ENCODE measurements at regions not wholly inside any gene's neighbourhood (a gene's known extent, or its start where the extent isn't known, plus 50 kb on each side); places are given as distances from the start of the nearest gene placed in this dataset.

GRCh38 chr15:61644550-61644949 lies 415.4 kb upstream of the RORA start:
- H3K4me3 ChIP-seq (ENCODE audit: low read length) = no peak overlapping the region
- H3K36me3 ChIP-seq (ENCODE audit: insufficient read depth, low read length) = no peaks in the 10 kb centered on the region
- H2AFZ ChIP-seq (ENCODE audit: low read depth, low read length) = no peak overlapping the region
- H3K9me3 ChIP-seq (ENCODE audit: low read length) = no peaks in the 10 kb centered on the region
- H3K4me2 ChIP-seq (ENCODE audit: low read length) = no peak overlapping the region
- H3K79me2 ChIP-seq (replicated peaks; ENCODE audit: insufficient read depth, low read length) = no peaks in the 10 kb centered on the region
- no peaks in the 10 kb centered on the region for H3K27me3 ChIP-seq (ENCODE audit: insufficient read depth, low read depth, low read length)
- H3K27ac ChIP-seq (ENCODE audit: low read length) = no peak overlapping the region
- H3F3A ChIP-seq (ENCODE audit: insufficient read depth, low read length, poor library complexity, severe bottlenecking) = no peaks in the 10 kb centered on the region
- H3K9me2 ChIP-seq (ENCODE audit: insufficient read depth, low read length) = no peaks in the 10 kb centered on the region
- no peak overlapping the region for H3K9ac ChIP-seq (ENCODE audit: low read length)
- TF ChIP-seq, protein P1, sequence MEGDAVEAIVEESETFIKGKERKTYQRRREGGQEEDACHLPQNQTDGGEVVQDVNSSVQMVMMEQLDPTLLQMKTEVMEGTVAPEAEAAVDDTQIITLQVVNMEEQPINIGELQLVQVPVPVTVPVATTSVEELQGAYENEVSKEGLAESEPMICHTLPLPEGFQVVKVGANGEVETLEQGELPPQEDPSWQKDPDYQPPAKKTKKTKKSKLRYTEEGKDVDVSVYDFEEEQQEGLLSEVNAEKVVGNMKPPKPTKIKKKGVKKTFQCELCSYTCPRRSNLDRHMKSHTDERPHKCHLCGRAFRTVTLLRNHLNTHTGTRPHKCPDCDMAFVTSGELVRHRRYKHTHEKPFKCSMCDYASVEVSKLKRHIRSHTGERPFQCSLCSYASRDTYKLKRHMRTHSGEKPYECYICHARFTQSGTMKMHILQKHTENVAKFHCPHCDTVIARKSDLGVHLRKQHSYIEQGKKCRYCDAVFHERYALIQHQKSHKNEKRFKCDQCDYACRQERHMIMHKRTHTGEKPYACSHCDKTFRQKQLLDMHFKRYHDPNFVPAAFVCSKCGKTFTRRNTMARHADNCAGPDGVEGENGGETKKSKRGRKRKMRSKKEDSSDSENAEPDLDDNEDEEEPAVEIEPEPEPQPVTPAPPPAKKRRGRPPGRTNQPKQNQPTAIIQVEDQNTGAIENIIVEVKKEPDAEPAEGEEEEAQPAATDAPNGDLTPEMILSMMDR (IDR thresholded peaks at IDR 0.05; ENCODE audit: poor library complexity, severe bottlenecking) = no peak
- TF ChIP-seq POLR2AphosphoS5 (IDR thresholded peaks at IDR 0.05) (no peak), TAF1 (IDR thresholded peaks at IDR 0.05; ENCODE audit: low read depth) (no peak)
- H4K20me1 ChIP-seq (ENCODE audit: insufficient read depth) = no peaks in the 10 kb centered on the region

DNA sequence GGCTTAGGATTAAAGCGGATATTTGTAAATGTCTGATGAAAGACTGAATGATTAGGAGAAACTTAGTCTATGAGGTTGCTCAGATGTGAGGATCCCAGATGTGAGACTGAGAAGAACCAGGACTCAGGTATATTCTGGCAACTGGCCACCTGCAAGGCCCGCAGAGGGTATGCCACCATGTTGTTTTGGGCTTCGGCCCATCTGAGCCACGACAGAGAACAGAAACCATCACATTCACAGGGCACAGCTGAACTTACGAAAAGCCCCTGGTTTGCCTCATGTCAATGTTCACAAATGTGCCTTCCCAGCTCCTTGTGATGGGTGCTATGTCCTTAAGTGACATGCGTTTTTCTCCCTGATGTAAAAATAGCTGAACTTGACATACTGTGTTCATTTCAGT lies 412.5 kb upstream of the RORA start:
- H4K20me1 ChIP-seq (ENCODE audit: insufficient read depth) = no peaks in the 10 kb centered on the region

More for the DNA sequence above, 412.5 kb upstream of the RORA start:
- Histone ChIP-seq H2AFZ (ENCODE audit: low read depth, low read length) (no peak overlapping the region), H3K4me2 (ENCODE audit: low read length) (no peak overlapping the region), H3K9ac (ENCODE audit: low read length) (no peak overlapping the region), H3K9me2 (ENCODE audit: insufficient read depth, low read length) (no peaks in the 10 kb centered on the region), H3K9me3 (ENCODE audit: low read length) (no peaks in the 10 kb centered on the region), H3K27ac (ENCODE audit: low read length) (no peak overlapping the region), H3K36me3 (ENCODE audit: insufficient read depth, low read length) (no peaks in the 10 kb centered on the region), H3F3A (ENCODE audit: insufficient read depth, low read length, poor library complexity, severe bottlenecking) (no peaks in the 10 kb centered on the region), H3K27me3 (ENCODE audit: insufficient read depth, low read depth, low read length) (no peaks in the 10 kb centered on the region), H3K79me2 (replicated peaks; ENCODE audit: insufficient read depth, low read length) (no peaks in the 10 kb centered on the region), H3K4me3 (ENCODE audit: low read length) (no peak overlapping the region)
- TF ChIP-seq RAD21 (conservative IDR thresholded peaks at IDR 0.05) (no peak), MXI1 (conservative IDR thresholded peaks at IDR 0.05; ENCODE audit: poor library complexity, severe bottlenecking) (no peak), POLR2AphosphoS5 (IDR thresholded peaks at IDR 0.05) (no peak), EZH2 (IDR thresholded peaks at IDR 0.05; ENCODE audit: borderline replicate concordance, insufficient read depth, low read length, poor library complexity, severe bottlenecking) (no peak), TAF1 (IDR thresholded peaks at IDR 0.05; ENCODE audit: low read depth) (no peak), EP300 (conservative IDR thresholded peaks at IDR 0.05; ENCODE audit: poor library complexity, severe bottlenecking) (no peak), REST (IDR thresholded peaks at IDR 0.05; ENCODE audit: borderline replicate concordance) (no peak), SMC3 (conservative IDR thresholded peaks at IDR 0.05; ENCODE audit: poor library complexity) (no peak)
- TF ChIP-seq, protein P1 (IDR thresholded peaks at IDR 0.05; ENCODE audit: poor library complexity, severe bottlenecking) = no peak

All from neural cell (in vitro differentiated cells).